GM21825 (cell line): ENCODE measurements at regions not wholly inside any gene's neighbourhood (a gene's known extent, or its start where the extent isn't known, plus 50 kb on each side); places are given as distances from the start of the nearest gene placed in this dataset.
"Not testable (repeated sequence)": the region's sequence is repeated elsewhere in the genome, so short reads cannot be mapped to it uniquely, and the experiment has no call there.

ENCODE experiments used
- ATAC-seq: cut with Tn5 transposase; IDR thresholded peaks from one replicate; pipeline ENCODE4 v1.9.1; 2021; ENCODE audit warnings: mild to moderate bottlenecking, moderate library complexity; ENCODE audit not compliant: unreplicated experiment

- no peak for ATAC-seq
These were observed 66.6 kb downstream of the TNFAIP3 start for GRCh38 chr6:137933696-137934095.

- no peak for ATAC-seq
These were observed 69.7 kb downstream of the TNFAIP3 start for GRCh38 chr6:137936798-137937197.

- ATAC-seq = no peak
These were observed 70.8 kb downstream of the TNFAIP3 start for GRCh38 chr6:137937834-137938233.

GRCh38 chr6:137938770-137939379, 71.8 kb downstream of the TNFAIP3 start:
- no peak for ATAC-seq

- ATAC-seq = no peak
These were observed 74.9 kb downstream of the TNFAIP3 start for GRCh38 chr6:137941995-137942394.

- no peak for ATAC-seq
These were observed 75.7 kb downstream of the TNFAIP3 start for GRCh38 chr6:137942736-137943135.

GRCh38 chr6:137944381-137944780, 77.3 kb downstream of the TNFAIP3 start:
- not testable (repeated sequence) for ATAC-seq

GRCh38 chr6:137944793-137945498, 77.9 kb downstream of the TNFAIP3 start:
- peak; percentile 31 for ATAC-seq

- peak; percentile 50 for ATAC-seq
These were observed 82.8 kb downstream of the TNFAIP3 start for GRCh38 chr6:137949686-137950390.

GRCh38 chr6:137950581-137950980, 83.5 kb downstream of the TNFAIP3 start:
- no peak for ATAC-seq

GRCh38 chr6:137951064-137951597, 84.1 kb downstream of the TNFAIP3 start:
- peak; percentile 59 for ATAC-seq

GRCh38 chr6:137952247-137952646, 85.2 kb downstream of the TNFAIP3 start:
- no peak for ATAC-seq

GRCh38 chr6:137953761-137954160, 86.7 kb downstream of the TNFAIP3 start:
- no peak for ATAC-seq

GRCh38 chr6:137954253-137954652, 87.2 kb downstream of the TNFAIP3 start:
- ATAC-seq = no peak

GRCh38 chr6:137956098-137956488, 89.0 kb downstream of the TNFAIP3 start:
- ATAC-seq = no peak

- no peak for ATAC-seq
These were observed 90.4 kb downstream of the TNFAIP3 start for GRCh38 chr6:137957471-137957870.

GRCh38 chr6:137958811-137959565, 91.9 kb downstream of the TNFAIP3 start:
- no peak for ATAC-seq

- no peak for ATAC-seq
These were observed 95.7 kb downstream of the TNFAIP3 start for GRCh38 chr6:137962725-137963124.

- no peak for ATAC-seq
These were observed 97.8 kb downstream of the TNFAIP3 start for GRCh38 chr6:137964876-137965275.

GRCh38 chr6:137967689-137968454, 100.8 kb downstream of the TNFAIP3 start:
- ATAC-seq = no peak
